HepG2 (cell line): ENCODE measurements at regions not wholly inside any gene's neighbourhood (a gene's known extent, or its start where the extent isn't known, plus 50 kb on each side); places are given as distances from the start of the nearest gene placed in this dataset.

Experiments
- ATF3 ChIP-seq: sonication (generic); formaldehyde crosslinking; IDR thresholded peaks from 2 replicates; pipeline ENCODE4 v1.4.0; 2020; ENCODE audit warnings: missing genetic modification reagents
- BRCA1 ChIP-seq: sonication (generic); formaldehyde crosslinking; IDR thresholded peaks from 2 replicates; pipeline ENCODE4 v1.4.0; 2020; ENCODE audit warnings: missing genetic modification reagents
- CBX5 ChIP-seq: sonication (generic); formaldehyde crosslinking; IDR thresholded peaks from 2 replicates; pipeline ENCODE4 v1.4.0; 2020; ENCODE audit warnings: missing genetic modification reagents, borderline replicate concordance
- CREB1 ChIP-seq, 2 experiments: fragments of 450-650 bp in 1 of 2; IDR thresholded peaks; 2 replicates each; pipeline ENCODE4 v1.6.1; 2016 to 2017; ENCODE audit warnings: control low read depth in 1 of 2, mild to moderate bottlenecking in 1 of 2, missing compliant biosample characterization in 1 of 2, missing genetic modification characterization in 1 of 2
- EEA1 ChIP-seq: sonication (generic); formaldehyde crosslinking; IDR thresholded peaks from 2 replicates; pipeline ENCODE4 v1.5.1; 2020; ENCODE audit warnings: mild to moderate bottlenecking, missing genetic modification reagents, borderline replicate concordance
- FLYWCH1 ChIP-seq: sonication (generic); formaldehyde crosslinking; IDR thresholded peaks from 2 replicates; pipeline ENCODE4 v1.8.1; 2023; ENCODE audit warnings: mild to moderate bottlenecking, missing genetic modification reagents
- FOXK2 ChIP-seq: fragments of 450-650 bp; IDR thresholded peaks from 2 replicates; pipeline ENCODE4 v1.6.1; 2016
- FOXP4 ChIP-seq: sonication (generic); formaldehyde crosslinking; IDR thresholded peaks from 2 replicates; pipeline ENCODE4 v1.4.0; 2020; ENCODE audit warnings: missing genetic modification reagents
- GATA4 ChIP-seq: sonication (generic); IDR thresholded peaks from 2 replicates; pipeline ENCODE4 v1.6.1; 2016; ENCODE audit warnings: antibody characterized with exemption, low read depth, borderline replicate concordance
- HCFC1 ChIP-seq: fragments of 150-350 bp; IDR thresholded peaks from 2 replicates; pipeline ENCODE4 v1.6.1; 2014; ENCODE audit warnings: low read depth, low read length
- HNRNPK ChIP-seq: fragments of 200-400 bp; formaldehyde crosslinking; IDR thresholded peaks from 2 replicates; pipeline ENCODE4 v1.6.1; 2018; ENCODE audit warnings: low read length, low read depth, moderate library complexity, mild to moderate bottlenecking; ENCODE audit not compliant: poor library complexity, severe bottlenecking
- JUNB ChIP-seq: sonication (generic); formaldehyde crosslinking; IDR thresholded peaks from 2 replicates; pipeline ENCODE4 v1.8.0; 2022; ENCODE audit warnings: missing genetic modification reagents, mild to moderate bottlenecking, borderline replicate concordance
- ONECUT2 ChIP-seq: sonication (generic); formaldehyde crosslinking; IDR thresholded peaks from 2 replicates; pipeline ENCODE4 v1.4.0; 2020; ENCODE audit warnings: missing genetic modification reagents
- TCF7L2 ChIP-seq: IDR thresholded peaks from 2 replicates; pipeline ENCODE4 v1.6.1; 2011; ENCODE audit warnings: mild to moderate bottlenecking, low read depth, low read length, moderate library complexity
- ZBTB8A ChIP-seq: sonication (generic); formaldehyde crosslinking; IDR thresholded peaks from 2 replicates; pipeline ENCODE4 v1.4.0; 2020; ENCODE audit warnings: mild to moderate bottlenecking, low read depth, missing genetic modification reagents, borderline replicate concordance
- ZFY ChIP-seq: sonication (generic); formaldehyde crosslinking; IDR thresholded peaks from 2 replicates; pipeline ENCODE4 v1.4.0; 2020; ENCODE audit warnings: missing genetic modification reagents
- ZNF230 ChIP-seq: sonication (generic); formaldehyde crosslinking; IDR thresholded peaks from 2 replicates; pipeline ENCODE4 v1.4.0; 2020; ENCODE audit warnings: mild to moderate bottlenecking, missing genetic modification reagents
- ZNF407 ChIP-seq: sonication (generic); formaldehyde crosslinking; IDR thresholded peaks from one replicate; pipeline ENCODE4 v1.5.1; 2020; ENCODE audit warnings: mild to moderate bottlenecking, missing genetic modification reagents; ENCODE audit errors: not compliant biosample characterization
- ZNF501 ChIP-seq: sonication (generic); formaldehyde crosslinking; IDR thresholded peaks from 2 replicates; pipeline ENCODE4 v1.5.1; 2020; ENCODE audit warnings: mild to moderate bottlenecking, moderate library complexity, missing genetic modification reagents
- ZNF567 ChIP-seq: sonication (generic); formaldehyde crosslinking; IDR thresholded peaks from 2 replicates; pipeline ENCODE4 v1.8.1; 2023; ENCODE audit warnings: mild to moderate bottlenecking, missing genetic modification reagents, borderline replicate concordance

GRCh38 chr2:161063157-161063945 lies 96.9 kb upstream of the TANK start (continued):
- no peak for TF ChIP-seq ZFY
- TF ChIP-seq CBX5 = no peak
- TF ChIP-seq HCFC1 = no peak
- no peak for TF ChIP-seq FOXK2
- TF ChIP-seq GATA4 = no peak
- peak; percentile 58; the same call in 1 of the 2 replicates for TF ChIP-seq BRCA1 (CRISPR knock-in tag)
- no peak for TF ChIP-seq ZNF567 (CRISPR knock-in tag)
- no peak for TF ChIP-seq ONECUT2 (CRISPR knock-in tag)
- no peak for TF ChIP-seq ZBTB8A (CRISPR knock-in tag)
- TF ChIP-seq FLYWCH1 = no peak
- TF ChIP-seq ZNF501 (CRISPR knock-in tag) = peak; percentile 53; the same call in 1 of the 2 replicates
- no peak for TF ChIP-seq JUNB (CRISPR knock-in tag)
- no peak for TF ChIP-seq EEA1 (CRISPR knock-in tag)
- no peak for TF ChIP-seq TCF7L2
- TF ChIP-seq FOXP4 (CRISPR knock-in tag) = no peak
- no peak for TF ChIP-seq CREB1 (IDR thresholded peaks at IDR 0.05)
- TF ChIP-seq CREB1 (CRISPR knock-in tag; IDR thresholded peaks at IDR 0.05) = no peak
- no peak for TF ChIP-seq ZNF407 (CRISPR knock-in tag)
- no peak for TF ChIP-seq ZNF230 (CRISPR knock-in tag)
- TF ChIP-seq ATF3 (CRISPR knock-in tag) = no peak
- TF ChIP-seq HNRNPK = no peak
